ENCODE measurements at regions not wholly inside any gene's neighbourhood (a gene's known extent, or its start where the extent isn't known, plus 50 kb on each side); places are given as distances from the start of the nearest gene placed in this dataset.

DNA sequence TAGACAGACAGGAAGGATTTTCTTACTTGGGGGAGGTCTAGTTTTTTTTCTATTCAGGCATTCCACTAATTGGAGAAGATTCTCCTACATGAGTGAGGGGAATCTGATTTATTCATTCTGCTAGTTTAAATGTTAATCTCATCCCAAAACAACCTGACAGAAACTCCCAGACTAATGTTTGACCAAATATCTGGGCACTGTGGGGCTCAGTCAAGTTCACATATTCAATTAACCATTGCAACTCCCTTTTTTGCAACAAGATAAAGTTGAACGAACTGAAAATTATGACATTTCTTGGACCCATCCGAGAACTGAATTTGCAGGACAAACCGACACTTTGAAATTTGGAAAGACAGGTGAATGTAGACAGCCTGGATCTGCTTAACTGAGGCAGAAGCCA is 194.4 kb upstream of the PTER start:
- no peaks in the 10 kb centered on the region for H3K79me2 ChIP-seq (ENCODE audit: control insufficient read depth, insufficient read depth, low read length)

DNA sequence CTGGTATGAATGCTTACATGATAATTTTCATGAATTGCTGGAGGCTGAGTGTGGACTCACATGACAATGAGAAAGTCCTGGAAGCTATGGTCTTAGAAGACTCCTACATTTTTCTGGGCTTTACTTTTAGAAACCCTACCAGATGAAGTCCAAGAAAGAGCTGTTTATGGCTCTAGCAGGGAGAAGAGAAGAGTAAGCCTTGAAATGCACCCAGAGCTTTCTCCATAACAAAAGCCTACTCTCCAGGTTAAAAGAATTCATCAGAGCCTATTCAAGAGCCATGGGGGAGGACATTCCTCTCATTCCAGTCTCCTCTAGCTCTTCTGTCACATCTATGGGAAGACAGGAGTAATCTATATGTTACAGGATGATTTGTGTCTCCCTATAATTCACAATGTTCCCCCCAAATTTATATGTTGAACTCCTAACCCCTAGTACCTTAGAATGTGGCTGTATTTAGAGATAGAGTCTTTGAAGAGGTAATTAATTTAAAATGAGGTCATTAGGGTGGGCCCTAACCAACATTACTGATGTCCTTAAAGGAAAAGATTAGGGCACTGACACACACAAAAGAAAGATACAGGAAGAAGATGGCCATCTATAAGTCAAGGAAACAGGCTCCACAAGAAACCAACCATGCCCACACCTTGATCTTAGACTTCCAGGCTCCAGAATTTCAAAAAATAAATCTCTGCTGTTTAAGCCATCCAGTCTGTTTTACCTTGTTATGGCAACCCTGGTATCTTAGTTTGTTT is 193.8 kb upstream of the PTER start:
- H4K20me1 ChIP-seq (replicated peaks; ENCODE audit: control insufficient read depth, insufficient read depth, low read length), result no peaks in the 10 kb centered on the region
- no TSS peak for BruUV-seq (replicated peaks)
- no peaks in the 10 kb centered on the region; a peak in 1 of 5 replicates for H3K27me3 ChIP-seq (ENCODE audit: control insufficient read depth in 2 of 2, insufficient read depth in 2 of 2, low read length in 2 of 2)
- H3K4me2 ChIP-seq (ENCODE audit: insufficient read depth, low read length), result no peak overlapping the region
- ChIA-PET POLR2A (no interaction called here), CTCF (ENCODE audit: low intra/inter-chr PET ratio) (no interaction called here)
- H3K36me3 ChIP-seq (ENCODE audit: control insufficient read depth, insufficient read depth, low read length), result no peaks in the 10 kb centered on the region
- in situ Hi-C loops (cut with MboI), result no loop called here
- DNase-seq (ENCODE audit: extremely low read depth in 1 of 4, low spot score in 3 of 4), result no peak
- no peak overlapping the region for H2AFZ ChIP-seq (ENCODE audit: low read depth, low read length)
- no peak overlapping the region for H3K4me3 ChIP-seq
- no peaks in the 10 kb centered on the region for H3K9me1 ChIP-seq (ENCODE audit: control insufficient read depth, insufficient read depth, low read length)
- no peak overlapping the region for H3K9ac ChIP-seq (ENCODE audit: insufficient read depth in 1 of 2, low read depth in 2 of 2, low read length in 2 of 2)
- intact Hi-C loops (cut with micrococcal nuclease), result no loop called here
- no peaks in the 10 kb centered on the region for H3K4me1 ChIP-seq (replicated peaks in 1 of 2; ENCODE audit: control insufficient read depth in 2 of 2, insufficient read depth in 2 of 2, low read length in 2 of 2)
- no peak for ATAC-seq
- H3K79me2 ChIP-seq (ENCODE audit: control insufficient read depth, insufficient read depth, low read length), result no peaks in the 10 kb centered on the region
- no peaks in the 10 kb centered on the region for H3K9me3 ChIP-seq (replicated peaks; ENCODE audit: control insufficient read depth, insufficient read depth, low read depth, low read length)
- H3K27ac ChIP-seq (ENCODE audit: extremely low read depth, low read depth, low read length), result no peak overlapping the region
- no peak for FAIRE-seq
- TF ChIP-seq ESRRA (IDR thresholded peaks at IDR 0.05; ENCODE audit: borderline replicate concordance, low read depth), result no peak
- TF ChIP-seq NCOR1 (IDR thresholded peaks at IDR 0.05), result no peak
- TF ChIP-seq PHB (CRISPR knock-in tag; IDR thresholded peaks at IDR 0.05), result no peak
- no peak for TF ChIP-seq HNRNPL (IDR thresholded peaks at IDR 0.05; ENCODE audit: low read depth, low read length)
- TF ChIP-seq LCOR (CRISPR knock-in tag; IDR thresholded peaks at IDR 0.05), result no peak
- TF ChIP-seq, protein P1, sequence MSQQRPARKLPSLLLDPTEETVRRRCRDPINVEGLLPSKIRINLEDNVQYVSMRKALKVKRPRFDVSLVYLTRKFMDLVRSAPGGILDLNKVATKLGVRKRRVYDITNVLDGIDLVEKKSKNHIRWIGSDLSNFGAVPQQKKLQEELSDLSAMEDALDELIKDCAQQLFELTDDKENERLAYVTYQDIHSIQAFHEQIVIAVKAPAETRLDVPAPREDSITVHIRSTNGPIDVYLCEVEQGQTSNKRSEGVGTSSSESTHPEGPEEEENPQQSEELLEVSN (IDR thresholded peaks at IDR 0.05; ENCODE audit: borderline replicate concordance in 1 of 2, extremely low read depth in 1 of 2, insufficient read depth in 1 of 2, insufficient read length in 1 of 2, low read depth in 1 of 2, low read length in 1 of 2, poor library complexity in 1 of 2, severe bottlenecking in 1 of 2), result no peak
- TF ChIP-seq, protein P2, sequence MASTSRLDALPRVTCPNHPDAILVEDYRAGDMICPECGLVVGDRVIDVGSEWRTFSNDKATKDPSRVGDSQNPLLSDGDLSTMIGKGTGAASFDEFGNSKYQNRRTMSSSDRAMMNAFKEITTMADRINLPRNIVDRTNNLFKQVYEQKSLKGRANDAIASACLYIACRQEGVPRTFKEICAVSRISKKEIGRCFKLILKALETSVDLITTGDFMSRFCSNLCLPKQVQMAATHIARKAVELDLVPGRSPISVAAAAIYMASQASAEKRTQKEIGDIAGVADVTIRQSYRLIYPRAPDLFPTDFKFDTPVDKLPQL (IDR thresholded peaks at IDR 0.05; ENCODE audit: extremely low read depth, insufficient read length), result no peak
- TF ChIP-seq, protein P3, sequence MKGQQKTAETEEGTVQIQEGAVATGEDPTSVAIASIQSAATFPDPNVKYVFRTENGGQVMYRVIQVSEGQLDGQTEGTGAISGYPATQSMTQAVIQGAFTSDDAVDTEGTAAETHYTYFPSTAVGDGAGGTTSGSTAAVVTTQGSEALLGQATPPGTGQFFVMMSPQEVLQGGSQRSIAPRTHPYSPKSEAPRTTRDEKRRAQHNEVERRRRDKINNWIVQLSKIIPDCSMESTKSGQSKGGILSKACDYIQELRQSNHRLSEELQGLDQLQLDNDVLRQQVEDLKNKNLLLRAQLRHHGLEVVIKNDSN (CRISPR knock-in tag; IDR thresholded peaks at IDR 0.05), result no peak

More for the DNA sequence above, 194.4 kb upstream of the PTER start:
- Histone ChIP-seq H3K27ac (ENCODE audit: extremely low read depth, low read depth, low read length) (no peak overlapping the region), H4K20me1 (replicated peaks; ENCODE audit: control insufficient read depth, insufficient read depth, low read length) (no peaks in the 10 kb centered on the region), H3K9ac (ENCODE audit: insufficient read depth in 1 of 2, low read depth in 2 of 2, low read length in 2 of 2) (no peak overlapping the region), H3K4me1 (replicated peaks in 1 of 2; ENCODE audit: control insufficient read depth in 2 of 2, insufficient read depth in 2 of 2, low read length in 2 of 2) (no peaks in the 10 kb centered on the region), H3K36me3 (ENCODE audit: control insufficient read depth, insufficient read depth, low read length) (no peaks in the 10 kb centered on the region), H2AFZ (ENCODE audit: low read depth, low read length) (no peak overlapping the region), H3K9me1 (ENCODE audit: control insufficient read depth, insufficient read depth, low read length) (no peaks in the 10 kb centered on the region), H3K27me3 (ENCODE audit: control insufficient read depth in 2 of 2, insufficient read depth in 2 of 2, low read length in 2 of 2) (no peaks in the 10 kb centered on the region; a peak in 1 of 5 replicates), H3K4me3 (no peak overlapping the region), H3K4me2 (ENCODE audit: insufficient read depth, low read length) (no peak overlapping the region), H3K9me3 (replicated peaks; ENCODE audit: control insufficient read depth, insufficient read depth, low read depth, low read length) (no peaks in the 10 kb centered on the region)
- WGBS (ENCODE audit: insufficient coverage, low coverage, missing lambda C conversion rate), result 2% methylated on average over 3 of the region's 3 CpGs
- intact Hi-C loops (cut with micrococcal nuclease) (no loop called here), in situ Hi-C loops (cut with MboI) (no loop called here)
- TF ChIP-seq RHOXF2B (CRISPR knock-in tag; conservative IDR thresholded peaks at IDR 0.05), result no peak
- no peak for TF ChIP-seq SRF (CRISPR knock-in tag; IDR thresholded peaks at IDR 0.05)
- TF ChIP-seq HNRNPLL (IDR thresholded peaks at IDR 0.05; ENCODE audit: low read depth, low read length, poor library complexity, severe bottlenecking), result no peak
- TF ChIP-seq ZNF766 (CRISPR knock-in tag; conservative IDR thresholded peaks at IDR 0.05), result no peak
- no peak for TF ChIP-seq BACH1 (tag; IDR thresholded peaks at IDR 0.05)
- no peak for TF ChIP-seq ZC3H8 (IDR thresholded peaks at IDR 0.05)
- TF ChIP-seq BRD4 (IDR thresholded peaks at IDR 0.05), result no peak
- DNase-seq (ENCODE audit: extremely low read depth in 1 of 4, low spot score in 3 of 4) (no peak), FAIRE-seq (no peak), ATAC-seq (no peak)
- POLR2A ChIA-PET, result no interaction called here
- no TSS peak for BruUV-seq (replicated peaks)
- CTCF ChIA-PET (ENCODE audit: low intra/inter-chr PET ratio), result no interaction called here
